SK-N-SH (cell line): ENCODE measurements at regions not wholly inside any gene's neighbourhood (a gene's known extent, or its start where the extent isn't known, plus 50 kb on each side); places are given as distances from the start of the nearest gene placed in this dataset.

Experiments
- RAD21 ChIP-seq: IDR thresholded peaks from 2 replicates; pipeline ENCODE4 v1.6.1; 2012; ENCODE audit warnings: mild to moderate bottlenecking, low read length
- TCF12 ChIP-seq: IDR thresholded peaks from 2 replicates; pipeline ENCODE4 v1.4.0; 2012
- TF ChIP-seq, protein P1 (sequence below): fragments of 150-350 bp; IDR thresholded peaks from 2 replicates; pipeline ENCODE4 v1.6.1; 2017; ENCODE audit warnings: antibody characterized with exemption, low read length, low read depth, borderline replicate concordance
- TF ChIP-seq, protein P2 (sequence below): fragments of 200-600 bp; sonication (generic); IDR thresholded peaks from 2 replicates; pipeline ENCODE4 v1.6.1; 2017; ENCODE audit warnings: antibody characterized with exemption, mild to moderate bottlenecking, moderate library complexity

DNA sequence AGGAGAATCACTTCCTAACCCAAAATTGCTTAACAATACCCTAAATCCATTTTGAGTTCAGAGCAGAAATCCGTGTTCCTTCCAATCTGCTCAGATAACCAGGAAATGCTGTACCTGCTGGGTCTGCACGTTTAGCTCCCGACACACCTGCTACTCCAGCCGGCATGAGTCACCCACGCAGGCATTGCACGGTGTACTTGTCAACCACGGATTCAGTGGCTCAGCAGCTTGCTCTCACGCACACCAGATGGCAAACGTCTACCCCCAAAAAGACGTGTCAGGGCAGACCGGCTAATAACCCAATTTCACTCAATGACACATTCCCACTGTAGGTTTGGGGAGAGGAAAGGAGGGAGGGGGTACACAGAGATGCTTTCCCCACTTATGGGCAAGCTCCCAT is 468.1 kb downstream of the SOX9 start:
- TF ChIP-seq, protein P1, sequence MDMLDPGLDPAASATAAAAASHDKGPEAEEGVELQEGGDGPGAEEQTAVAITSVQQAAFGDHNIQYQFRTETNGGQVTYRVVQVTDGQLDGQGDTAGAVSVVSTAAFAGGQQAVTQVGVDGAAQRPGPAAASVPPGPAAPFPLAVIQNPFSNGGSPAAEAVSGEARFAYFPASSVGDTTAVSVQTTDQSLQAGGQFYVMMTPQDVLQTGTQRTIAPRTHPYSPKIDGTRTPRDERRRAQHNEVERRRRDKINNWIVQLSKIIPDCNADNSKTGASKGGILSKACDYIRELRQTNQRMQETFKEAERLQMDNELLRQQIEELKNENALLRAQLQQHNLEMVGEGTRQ: no peak
- TF ChIP-seq, protein P2, sequence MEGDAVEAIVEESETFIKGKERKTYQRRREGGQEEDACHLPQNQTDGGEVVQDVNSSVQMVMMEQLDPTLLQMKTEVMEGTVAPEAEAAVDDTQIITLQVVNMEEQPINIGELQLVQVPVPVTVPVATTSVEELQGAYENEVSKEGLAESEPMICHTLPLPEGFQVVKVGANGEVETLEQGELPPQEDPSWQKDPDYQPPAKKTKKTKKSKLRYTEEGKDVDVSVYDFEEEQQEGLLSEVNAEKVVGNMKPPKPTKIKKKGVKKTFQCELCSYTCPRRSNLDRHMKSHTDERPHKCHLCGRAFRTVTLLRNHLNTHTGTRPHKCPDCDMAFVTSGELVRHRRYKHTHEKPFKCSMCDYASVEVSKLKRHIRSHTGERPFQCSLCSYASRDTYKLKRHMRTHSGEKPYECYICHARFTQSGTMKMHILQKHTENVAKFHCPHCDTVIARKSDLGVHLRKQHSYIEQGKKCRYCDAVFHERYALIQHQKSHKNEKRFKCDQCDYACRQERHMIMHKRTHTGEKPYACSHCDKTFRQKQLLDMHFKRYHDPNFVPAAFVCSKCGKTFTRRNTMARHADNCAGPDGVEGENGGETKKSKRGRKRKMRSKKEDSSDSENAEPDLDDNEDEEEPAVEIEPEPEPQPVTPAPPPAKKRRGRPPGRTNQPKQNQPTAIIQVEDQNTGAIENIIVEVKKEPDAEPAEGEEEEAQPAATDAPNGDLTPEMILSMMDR: no peak
- TF ChIP-seq RAD21: no peak
- TF ChIP-seq TCF12: no peak
